ENCODE measurements at regions not wholly inside any gene's neighbourhood (a gene's known extent, or its start where the extent isn't known, plus 50 kb on each side); places are given as distances from the start of the nearest gene placed in this dataset.

GRCh38 chr2:6401301-6401700, 464.4 kb downstream of the CMPK2 start:
- H3K36me3 ChIP-seq: no peaks in the 10 kb centered on the region
- H3K9me3 ChIP-seq: no peaks in the 10 kb centered on the region
- H3K4me3 ChIP-seq: no peak overlapping the region
- no peak overlapping the region for H3K27ac ChIP-seq
- no peaks in the 10 kb centered on the region for H3K4me1 ChIP-seq
- TF ChIP-seq POLR2AphosphoS5 (IDR thresholded peaks at IDR 0.05): no peak
- TF ChIP-seq CTCF (IDR thresholded peaks at IDR 0.05): no peak
- TF ChIP-seq POLR2A (IDR thresholded peaks at IDR 0.05): no peak
- no peak for TF ChIP-seq EP300 (IDR thresholded peaks at IDR 0.05)
- no peak for DNase-seq (ENCODE audit: low spot score in 2 of 2)
- no peaks in the 10 kb centered on the region for H3K27me3 ChIP-seq
- WGBS: 68% methylated on average over 3 of the region's 3 CpGs

GRCh38 chr2:6408057-6408456, 457.6 kb downstream of the CMPK2 start:
- Histone ChIP-seq H3K9me3 (no peaks in the 10 kb centered on the region), H3K4me1 (no peaks in the 10 kb centered on the region), H3K4me3 (no peak overlapping the region), H3K27ac (no peak overlapping the region), H3K36me3 (no peaks in the 10 kb centered on the region), H3K27me3 (no peaks in the 10 kb centered on the region)
- TF ChIP-seq POLR2AphosphoS5 (IDR thresholded peaks at IDR 0.05) (no peak), EP300 (IDR thresholded peaks at IDR 0.05) (no peak), POLR2A (IDR thresholded peaks at IDR 0.05) (no peak), CTCF (IDR thresholded peaks at IDR 0.05) (no peak)
- DNase-seq (ENCODE audit: low spot score in 2 of 2): no peak
- whole genome bisulfite sequencing: 78% methylated on average over 2 of the region's 2 CpGs

- no peak overlapping the region for H3K4me3 ChIP-seq
- no peaks in the 10 kb centered on the region for H3K9me3 ChIP-seq
- TF ChIP-seq POLR2A (IDR thresholded peaks at IDR 0.05) (no peak), EP300 (IDR thresholded peaks at IDR 0.05) (no peak)
- DNase-seq (ENCODE audit: low spot score in 2 of 2): no peak
- H3K27me3 ChIP-seq: no peaks in the 10 kb centered on the region
- H3K36me3 ChIP-seq: no peaks in the 10 kb centered on the region
- no peak overlapping the region for H3K27ac ChIP-seq
- 52% methylated on average over 3 of the region's 3 CpGs for WGBS
- no peaks in the 10 kb centered on the region for H3K4me1 ChIP-seq
These were observed 455.4 kb downstream of the CMPK2 start for GRCh38 chr2:6410313-6410712.

- H3K27me3 ChIP-seq: no peaks in the 10 kb centered on the region
- H3K4me1 ChIP-seq: no peaks in the 10 kb centered on the region
- H3K36me3 ChIP-seq: no peaks in the 10 kb centered on the region
- 78% methylated on average over 3 of the region's 3 CpGs for WGBS
- no peak overlapping the region for H3K4me3 ChIP-seq
- no peaks in the 10 kb centered on the region for H3K9me3 ChIP-seq
- TF ChIP-seq CTCF (IDR thresholded peaks at IDR 0.05) (no peak), POLR2A (IDR thresholded peaks at IDR 0.05) (no peak), POLR2AphosphoS5 (IDR thresholded peaks at IDR 0.05) (no peak), EP300 (IDR thresholded peaks at IDR 0.05) (no peak)
- no peak overlapping the region for H3K27ac ChIP-seq
- no peak for DNase-seq (ENCODE audit: low spot score in 2 of 2)
These were observed 453.1 kb downstream of the CMPK2 start for GRCh38 chr2:6412533-6413091.

- no peak for TF ChIP-seq EP300 (IDR thresholded peaks at IDR 0.05)
- TF ChIP-seq POLR2A (IDR thresholded peaks at IDR 0.05): no peak
- TF ChIP-seq CTCF (IDR thresholded peaks at IDR 0.05): no peak
- no peak for TF ChIP-seq POLR2AphosphoS5 (IDR thresholded peaks at IDR 0.05)
- no peaks in the 10 kb centered on the region for H3K9me3 ChIP-seq
- no peaks in the 10 kb centered on the region for H3K27me3 ChIP-seq
- no peaks in the 10 kb centered on the region for H3K36me3 ChIP-seq
- 78% methylated on average over 6 of the region's 6 CpGs for WGBS
- H3K27ac ChIP-seq: no peak overlapping the region
- DNase-seq (ENCODE audit: low spot score in 2 of 2): no peak
- H3K4me1 ChIP-seq: no peaks in the 10 kb centered on the region
- no peak overlapping the region for H3K4me3 ChIP-seq
These were observed 448.7 kb downstream of the CMPK2 start for GRCh38 chr2:6417050-6417449.

GRCh38 chr2:6418291-6418690, 447.4 kb downstream of the CMPK2 start:
- Histone ChIP-seq H3K27me3 (no peaks in the 10 kb centered on the region), H3K27ac (no peak overlapping the region), H3K4me1 (no peaks in the 10 kb centered on the region), H3K36me3 (no peaks in the 10 kb centered on the region), H3K4me3 (no peak overlapping the region), H3K9me3 (no peaks in the 10 kb centered on the region)
- 39% methylated on average over 1 of the region's 1 CpG for WGBS
- no peak for DNase-seq (ENCODE audit: low spot score in 2 of 2)
- TF ChIP-seq POLR2AphosphoS5 (IDR thresholded peaks at IDR 0.05): no peak
- no peak for TF ChIP-seq EP300 (IDR thresholded peaks at IDR 0.05)
- TF ChIP-seq POLR2A (IDR thresholded peaks at IDR 0.05): no peak
- no peak for TF ChIP-seq CTCF (IDR thresholded peaks at IDR 0.05)
